ENCODE measurements at regions not wholly inside any gene's neighbourhood (a gene's known extent, or its start where the extent isn't known, plus 50 kb on each side); places are given as distances from the start of the nearest gene placed in this dataset.

GRCh38 chr10:90407131-90407530 is 450.7 kb downstream of the HTR7 start:
- CTCF ChIA-PET (ENCODE audit: unreplicated experiment), result no interaction called here
- H3K79me2 ChIP-seq (ENCODE audit: insufficient read depth, low read depth, low read length), result no peaks in the 10 kb centered on the region
- no peaks in the 10 kb centered on the region for H3K4me1 ChIP-seq (ENCODE audit: insufficient read depth, low read length, poor library complexity, severe bottlenecking)
- no peak overlapping the region for H3K27ac ChIP-seq (ENCODE audit: low read depth, low read length, poor library complexity, severe bottlenecking)
- no peak overlapping the region for H3K4me2 ChIP-seq (ENCODE audit: low read length)
- no peak overlapping the region for H2AFZ ChIP-seq (ENCODE audit: low read length)
- TF ChIP-seq EZH2phosphoT487 (IDR thresholded peaks at IDR 0.05; ENCODE audit: borderline replicate concordance, low read depth, low read length) (no peak), CTCF (conservative IDR thresholded peaks at IDR 0.05; ENCODE audit: low read length) (no peak)
- intact Hi-C loops (cut with micrococcal nuclease; ENCODE audit: unreplicated experiment), result no loop called here
- no peaks in the 10 kb centered on the region for H4K20me1 ChIP-seq (ENCODE audit: insufficient read depth, low read length)
- H3K9me3 ChIP-seq (ENCODE audit: low read length), result 0 out of 2 replicates have a peak, but pooled peaks cover 4% of the 10 kb centered on the region
- H3K36me3 ChIP-seq (ENCODE audit: insufficient read depth, low read length), result no peaks in the 10 kb centered on the region
- BruUV-seq (replicated peaks), result no TSS peak
- DNase-seq (ENCODE audit: low spot score), result no peak
- POLR2A ChIA-PET, result no interaction called here
- no peaks in the 10 kb centered on the region for H3K9me2 ChIP-seq (ENCODE audit: insufficient read depth, low read length)
- H3K4me3 ChIP-seq (ENCODE audit: low read depth, low read length, poor library complexity, severe bottlenecking), result no peak overlapping the region

GRCh38 chr10:90407851-90408250 is 450.0 kb downstream of the HTR7 start:
- Histone ChIP-seq H3K79me2 (ENCODE audit: insufficient read depth, low read depth, low read length) (no peaks in the 10 kb centered on the region), H3K9me2 (ENCODE audit: insufficient read depth, low read length) (no peaks in the 10 kb centered on the region), H3K36me3 (ENCODE audit: insufficient read depth, low read length) (no peaks in the 10 kb centered on the region), H3K9me3 (ENCODE audit: low read length) (0 out of 2 replicates have a peak, but pooled peaks cover 4% of the 10 kb centered on the region), H4K20me1 (ENCODE audit: insufficient read depth, low read length) (no peaks in the 10 kb centered on the region), H3K27ac (ENCODE audit: low read depth, low read length, poor library complexity, severe bottlenecking) (no peak overlapping the region), H2AFZ (ENCODE audit: low read length) (no peak overlapping the region), H3K4me3 (ENCODE audit: low read depth, low read length, poor library complexity, severe bottlenecking) (no peak overlapping the region), H3K4me1 (ENCODE audit: insufficient read depth, low read length, poor library complexity, severe bottlenecking) (no peaks in the 10 kb centered on the region), H3K4me2 (ENCODE audit: low read length) (no peak overlapping the region)
- TF ChIP-seq CTCF (conservative IDR thresholded peaks at IDR 0.05; ENCODE audit: low read length) (no peak), EZH2phosphoT487 (IDR thresholded peaks at IDR 0.05; ENCODE audit: borderline replicate concordance, low read depth, low read length) (no peak)
- intact Hi-C loops (cut with micrococcal nuclease; ENCODE audit: unreplicated experiment), result no loop called here
- ChIA-PET POLR2A (interaction anchor here (0.6 kb wide), 1 partner anchor 957 kb away, joined by 3 read pairs; no protein-coding TSS in a partner anchor), CTCF (ENCODE audit: unreplicated experiment) (no interaction called here)
- BruUV-seq (replicated peaks), result no TSS peak
- DNase-seq (ENCODE audit: low spot score), result no peak

- ChIA-PET CTCF (ENCODE audit: unreplicated experiment) (no interaction called here), POLR2A (no interaction called here)
- DNase-seq (ENCODE audit: low spot score), result no peak
- Histone ChIP-seq H3K36me3 (ENCODE audit: insufficient read depth, low read length) (no peaks in the 10 kb centered on the region), H3K4me1 (ENCODE audit: insufficient read depth, low read length, poor library complexity, severe bottlenecking) (no peaks in the 10 kb centered on the region), H2AFZ (ENCODE audit: low read length) (no peak overlapping the region), H3K9me3 (ENCODE audit: low read length) (0 out of 2 replicates have a peak, but pooled peaks cover 4% of the 10 kb centered on the region), H3K4me2 (ENCODE audit: low read length) (no peak overlapping the region), H3K4me3 (ENCODE audit: low read depth, low read length, poor library complexity, severe bottlenecking) (no peak overlapping the region), H4K20me1 (ENCODE audit: insufficient read depth, low read length) (no peaks in the 10 kb centered on the region), H3K9me2 (ENCODE audit: insufficient read depth, low read length) (no peaks in the 10 kb centered on the region), H3K27ac (ENCODE audit: low read depth, low read length, poor library complexity, severe bottlenecking) (no peak overlapping the region), H3K79me2 (ENCODE audit: insufficient read depth, low read depth, low read length) (no peaks in the 10 kb centered on the region)
- no peak for TF ChIP-seq CTCF (conservative IDR thresholded peaks at IDR 0.05; ENCODE audit: low read length)
- TF ChIP-seq EZH2phosphoT487 (IDR thresholded peaks at IDR 0.05; ENCODE audit: borderline replicate concordance, low read depth, low read length), result no peak
- intact Hi-C loops (cut with micrococcal nuclease; ENCODE audit: unreplicated experiment), result no loop called here
- BruUV-seq (replicated peaks), result no TSS peak
These were observed 445.3 kb downstream of the HTR7 start for GRCh38 chr10:90412582-90412981.

Data from OCI-LY7 (cell line).